ENCODE measurements at regions not wholly inside any gene's neighbourhood (a gene's known extent, or its start where the extent isn't known, plus 50 kb on each side); places are given as distances from the start of the nearest gene placed in this dataset.
"Not testable (repeated sequence)": the region's sequence is repeated elsewhere in the genome, so short reads cannot be mapped to it uniquely, and the experiment has no call there.

GRCh38 chr15:68495981-68496705 lies 64.2 kb upstream of the ITGA11 start:
- ATAC-seq (no peak), DNase-seq (no peak)
- no peaks in the 10 kb centered on the region for H3K9me3 ChIP-seq (ENCODE audit: control insufficient read depth, insufficient read depth, low read length)
- TF ChIP-seq, protein P1, sequence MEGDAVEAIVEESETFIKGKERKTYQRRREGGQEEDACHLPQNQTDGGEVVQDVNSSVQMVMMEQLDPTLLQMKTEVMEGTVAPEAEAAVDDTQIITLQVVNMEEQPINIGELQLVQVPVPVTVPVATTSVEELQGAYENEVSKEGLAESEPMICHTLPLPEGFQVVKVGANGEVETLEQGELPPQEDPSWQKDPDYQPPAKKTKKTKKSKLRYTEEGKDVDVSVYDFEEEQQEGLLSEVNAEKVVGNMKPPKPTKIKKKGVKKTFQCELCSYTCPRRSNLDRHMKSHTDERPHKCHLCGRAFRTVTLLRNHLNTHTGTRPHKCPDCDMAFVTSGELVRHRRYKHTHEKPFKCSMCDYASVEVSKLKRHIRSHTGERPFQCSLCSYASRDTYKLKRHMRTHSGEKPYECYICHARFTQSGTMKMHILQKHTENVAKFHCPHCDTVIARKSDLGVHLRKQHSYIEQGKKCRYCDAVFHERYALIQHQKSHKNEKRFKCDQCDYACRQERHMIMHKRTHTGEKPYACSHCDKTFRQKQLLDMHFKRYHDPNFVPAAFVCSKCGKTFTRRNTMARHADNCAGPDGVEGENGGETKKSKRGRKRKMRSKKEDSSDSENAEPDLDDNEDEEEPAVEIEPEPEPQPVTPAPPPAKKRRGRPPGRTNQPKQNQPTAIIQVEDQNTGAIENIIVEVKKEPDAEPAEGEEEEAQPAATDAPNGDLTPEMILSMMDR (IDR thresholded peaks at IDR 0.05): no peak
- Mint-ChIP-seq H3K9me3 (no peaks in the 10 kb centered on the region), H3K4me3 (no peak overlapping the region), H3K27me3 (ENCODE audit: low read depth in 2 of 2) (peaks cover 10 to 22% of the 10 kb centered on the region in 2 donors), H3K4me1 (no peaks in the 10 kb centered on the region), H3K36me3 (no peaks in the 10 kb centered on the region), H3K27ac (no peak overlapping the region)
- intact Hi-C loops (cut with micrococcal nuclease): no loop called here
- 85% methylated on average over 2 of the region's 3 CpGs for WGBS (ENCODE audit: insufficient coverage)
- H3K27ac ChIP-seq (ENCODE audit: low read length): no peak overlapping the region
- no peaks in the 10 kb centered on the region for H3K27me3 ChIP-seq (ENCODE audit: control insufficient read depth, insufficient read depth, low read length)
- H3K4me3 ChIP-seq (ENCODE audit: low read length): no peak overlapping the region
- no peaks in the 10 kb centered on the region for H3K36me3 ChIP-seq (ENCODE audit: control insufficient read depth, insufficient read depth, low read length)
- H3K4me1 ChIP-seq (ENCODE audit: control insufficient read depth, insufficient read depth, low read length): no peaks in the 10 kb centered on the region

- DNase-seq; ATAC-seq; H3K36me3 Mint-ChIP-seq; H3K27ac Mint-ChIP-seq; intact Hi-C loops (cut with micrococcal nuclease); H3K9me3 Mint-ChIP-seq; H3K36me3 ChIP-seq (ENCODE audit: control insufficient read depth, insufficient read depth, low read length); H3K4me3 Mint-ChIP-seq; H3K4me3 ChIP-seq (ENCODE audit: low read length); H3K4me1 ChIP-seq (ENCODE audit: control insufficient read depth, insufficient read depth, low read length); H3K27me3 ChIP-seq (ENCODE audit: control insufficient read depth, insufficient read depth, low read length); H3K9me3 ChIP-seq (ENCODE audit: control insufficient read depth, insufficient read depth, low read length); H3K4me1 Mint-ChIP-seq; H3K27ac ChIP-seq (ENCODE audit: low read length): not testable (repeated sequence)
- 100% methylated on average over 3 of the region's 3 CpGs for WGBS (ENCODE audit: insufficient coverage)
- peaks cover 10 to 21% of the 10 kb centered on the region in 2 donors for H3K27me3 Mint-ChIP-seq (ENCODE audit: low read depth in 2 of 2)
Measured at GRCh38 chr15:68496751-68497150, 64.8 kb upstream of the ITGA11 start.

DNA sequence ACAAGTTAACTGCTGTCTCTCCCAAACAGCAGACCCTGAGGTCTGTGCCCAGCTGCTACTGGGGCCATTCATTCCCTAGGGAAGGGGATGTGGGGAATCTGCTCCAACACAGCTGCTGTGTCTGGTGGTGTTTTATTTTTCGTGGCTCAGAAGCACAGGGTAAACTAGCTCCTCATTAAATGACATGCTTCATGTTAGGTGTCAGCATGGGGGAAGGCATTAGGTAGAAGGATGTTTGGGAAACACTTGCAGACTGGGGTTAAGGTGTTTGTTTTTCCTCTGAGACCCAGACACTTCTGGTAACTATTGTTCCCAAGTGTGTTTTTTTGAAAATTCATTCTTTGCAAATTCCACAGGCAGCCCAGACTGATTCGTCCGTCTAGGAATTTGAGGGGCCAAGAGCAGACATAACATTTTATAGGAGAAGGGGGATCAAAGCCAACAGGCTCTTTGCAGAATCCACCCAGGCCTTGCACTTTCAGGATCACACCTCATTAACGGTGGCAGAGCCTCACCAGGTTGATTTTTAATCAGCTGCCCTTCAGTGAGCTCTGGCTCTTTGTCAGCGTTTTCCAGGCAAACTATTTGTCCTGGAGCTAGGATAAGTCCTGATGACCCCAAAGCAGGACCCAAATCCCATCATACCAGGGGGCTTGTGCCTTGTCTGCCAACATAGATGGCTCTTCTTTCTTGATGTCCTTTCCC lies 65.4 kb upstream of the ITGA11 start:
- no peak overlapping the region for H3K4me3 ChIP-seq (ENCODE audit: low read length)
- no peaks in the 10 kb centered on the region for H3K27me3 ChIP-seq (ENCODE audit: control insufficient read depth, insufficient read depth, low read length)
- Mint-ChIP-seq H3K36me3 (no peaks in the 10 kb centered on the region), H3K9me3 (no peaks in the 10 kb centered on the region), H3K4me1 (no peaks in the 10 kb centered on the region), H3K4me3 (no peak overlapping the region), H3K27ac (no peak overlapping the region), H3K27me3 (ENCODE audit: low read depth in 2 of 2) (peaks cover 10 to 21% of the 10 kb centered on the region in 2 donors)
- no peaks in the 10 kb centered on the region for H3K36me3 ChIP-seq (ENCODE audit: control insufficient read depth, insufficient read depth, low read length)
- DNase-seq: no peak
- H3K27ac ChIP-seq (ENCODE audit: low read length): no peak overlapping the region
- intact Hi-C loops (cut with micrococcal nuclease): no loop called here
- WGBS (ENCODE audit: insufficient coverage): 76% methylated on average over 5 of the region's 5 CpGs
- no peak for ATAC-seq
- H3K4me1 ChIP-seq (ENCODE audit: control insufficient read depth, insufficient read depth, low read length): no peaks in the 10 kb centered on the region
- H3K9me3 ChIP-seq (ENCODE audit: control insufficient read depth, insufficient read depth, low read length): no peaks in the 10 kb centered on the region
- TF ChIP-seq, protein P1 (IDR thresholded peaks at IDR 0.05): no peak

GRCh38 chr15:68498076-68498475 lies 66.1 kb upstream of the ITGA11 start:
- Histone ChIP-seq H3K4me1 (ENCODE audit: control insufficient read depth, insufficient read depth, low read length) (no peaks in the 10 kb centered on the region), H3K9me3 (ENCODE audit: control insufficient read depth, insufficient read depth, low read length) (no peaks in the 10 kb centered on the region), H3K27me3 (ENCODE audit: control insufficient read depth, insufficient read depth, low read length) (no peaks in the 10 kb centered on the region), H3K36me3 (ENCODE audit: control insufficient read depth, insufficient read depth, low read length) (no peaks in the 10 kb centered on the region), H3K27ac (ENCODE audit: low read length) (no peak overlapping the region), H3K4me3 (ENCODE audit: low read length) (no peak overlapping the region)
- H3K4me1 Mint-ChIP-seq: no peaks in the 10 kb centered on the region
- H3K27me3 Mint-ChIP-seq (ENCODE audit: low read depth in 2 of 2): peaks cover 10 to 21% of the 10 kb centered on the region in 2 donors
- intact Hi-C loops (cut with micrococcal nuclease): no loop called here
- no peaks in the 10 kb centered on the region for H3K9me3 Mint-ChIP-seq
- H3K27ac Mint-ChIP-seq: no peak overlapping the region
- no peak for ATAC-seq
- WGBS (ENCODE audit: insufficient coverage): 75% methylated on average over 2 of the region's 2 CpGs
- no peak for DNase-seq
- no peaks in the 10 kb centered on the region for H3K36me3 Mint-ChIP-seq
- no peak overlapping the region for H3K4me3 Mint-ChIP-seq
- TF ChIP-seq, protein P1 (IDR thresholded peaks at IDR 0.05): no peak

All from natural killer cell (primary cell).